Tibial artery (tissue), 4 donors: ENCODE measurements at regions not wholly inside any gene's neighbourhood (a gene's known extent, or its start where the extent isn't known, plus 50 kb on each side); places are given as distances from the start of the nearest gene placed in this dataset.

ENCODE experiments used
- DNase-seq, 2 donors: peaks; one replicate each; pipeline ENCODE4 v3.0.0-alpha.2; 2019
- H3K27ac ChIP-seq, 2 donors: fragments of 200-600 bp; sonication (generic) in 1 of 2; 1 replicate in 1 of 2; 2 replicates in 1 of 2; pipeline ENCODE4 v1.5.1; 2018 to 2019; ENCODE audit warnings: mild to moderate bottlenecking in 1 of 2
- H3K27me3 ChIP-seq, 2 donors: fragments of 200-600 bp; sonication (generic) in 1 of 2; one replicate each; pipeline versions ENCODE4 v1.5.1 to v1.6.0; 2016 to 2019
- H3K36me3 ChIP-seq, 3 donors: fragments of 200-600 bp; sonication (generic) in 2 of 3; one replicate each; pipeline ENCODE4 v1.5.1; 2016 to 2019; ENCODE audit warnings: mild to moderate bottlenecking in 2 of 3
- H3K4me1 ChIP-seq, 4 donors: fragments of 200-600 bp; sonication (generic) in 2 of 4; 1 replicate in 3 of 4; 2 replicates in 1 of 4; pipeline ENCODE4 v1.5.1; 2016 to 2019
- H3K4me3 ChIP-seq, 2 donors: fragments of 200-600 bp; sonication (generic) in 1 of 2; 1 replicate in 1 of 2; 2 replicates in 1 of 2; pipeline ENCODE4 v1.5.1; 2018 to 2019; ENCODE audit warnings: mild to moderate bottlenecking in 2 of 2
- H3K9me3 ChIP-seq, 3 donors: fragments of 200-600 bp; sonication (generic) in 1 of 3; one replicate each; pipeline ENCODE4 v1.5.1; 2016 to 2019
- intact Hi-C: fragments of 100-400 bp; cut with DNase I; formaldehyde crosslinking; loops from one replicate; pipeline ENCODE4 v1.15.0; 2023; ENCODE audit warnings: low total_unique reads
- TF ChIP-seq, protein P1 (sequence below), 2 experiments: fragments of 200-600 bp in 1 of 2; fragments of 450-650 bp in 1 of 2; IDR thresholded peaks; one replicate each; pipeline ENCODE4 v1.5.1; 2017 to 2019; ENCODE audit warnings: antibody characterized with exemption in 2 of 2, mild to moderate bottlenecking in 1 of 2, moderate library complexity in 1 of 2

DNA sequence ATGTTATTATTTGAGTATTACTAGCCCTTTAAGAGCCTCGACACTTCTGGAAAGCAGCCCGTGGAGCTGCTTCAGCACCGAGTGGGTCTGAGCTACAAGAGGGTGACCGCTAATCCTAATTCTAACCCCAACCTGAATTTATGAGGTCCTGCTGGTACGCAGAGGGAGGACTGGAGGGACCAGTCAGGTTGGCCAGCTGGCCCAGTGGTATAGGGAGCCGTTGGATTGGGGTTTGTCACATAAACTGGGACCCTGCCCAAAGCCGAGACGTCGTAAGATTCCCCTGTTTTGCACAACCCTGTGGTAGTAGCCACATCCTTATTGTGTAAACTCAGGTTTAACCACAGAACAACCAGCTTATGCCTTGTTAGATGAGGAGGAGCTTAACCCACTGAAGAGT is 60.8 kb upstream of the F3 start:
- DNase-seq: no peak
- no peaks in the 10 kb centered on the region for H3K36me3 ChIP-seq
- no peaks in the 10 kb centered on the region for H3K9me3 ChIP-seq
- H3K27me3 ChIP-seq: no peaks in the 10 kb centered on the region
- H3K27ac ChIP-seq: no peak overlapping the region
- intact Hi-C loops: no loop called here
- H3K4me1 ChIP-seq: peaks cover 0 to 4% (median 0%) of the 10 kb centered on the region in 4 donors
- H3K4me3 ChIP-seq: no peak overlapping the region
- TF ChIP-seq, protein P1, sequence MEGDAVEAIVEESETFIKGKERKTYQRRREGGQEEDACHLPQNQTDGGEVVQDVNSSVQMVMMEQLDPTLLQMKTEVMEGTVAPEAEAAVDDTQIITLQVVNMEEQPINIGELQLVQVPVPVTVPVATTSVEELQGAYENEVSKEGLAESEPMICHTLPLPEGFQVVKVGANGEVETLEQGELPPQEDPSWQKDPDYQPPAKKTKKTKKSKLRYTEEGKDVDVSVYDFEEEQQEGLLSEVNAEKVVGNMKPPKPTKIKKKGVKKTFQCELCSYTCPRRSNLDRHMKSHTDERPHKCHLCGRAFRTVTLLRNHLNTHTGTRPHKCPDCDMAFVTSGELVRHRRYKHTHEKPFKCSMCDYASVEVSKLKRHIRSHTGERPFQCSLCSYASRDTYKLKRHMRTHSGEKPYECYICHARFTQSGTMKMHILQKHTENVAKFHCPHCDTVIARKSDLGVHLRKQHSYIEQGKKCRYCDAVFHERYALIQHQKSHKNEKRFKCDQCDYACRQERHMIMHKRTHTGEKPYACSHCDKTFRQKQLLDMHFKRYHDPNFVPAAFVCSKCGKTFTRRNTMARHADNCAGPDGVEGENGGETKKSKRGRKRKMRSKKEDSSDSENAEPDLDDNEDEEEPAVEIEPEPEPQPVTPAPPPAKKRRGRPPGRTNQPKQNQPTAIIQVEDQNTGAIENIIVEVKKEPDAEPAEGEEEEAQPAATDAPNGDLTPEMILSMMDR (IDR thresholded peaks at IDR 0.05): no peak

DNA sequence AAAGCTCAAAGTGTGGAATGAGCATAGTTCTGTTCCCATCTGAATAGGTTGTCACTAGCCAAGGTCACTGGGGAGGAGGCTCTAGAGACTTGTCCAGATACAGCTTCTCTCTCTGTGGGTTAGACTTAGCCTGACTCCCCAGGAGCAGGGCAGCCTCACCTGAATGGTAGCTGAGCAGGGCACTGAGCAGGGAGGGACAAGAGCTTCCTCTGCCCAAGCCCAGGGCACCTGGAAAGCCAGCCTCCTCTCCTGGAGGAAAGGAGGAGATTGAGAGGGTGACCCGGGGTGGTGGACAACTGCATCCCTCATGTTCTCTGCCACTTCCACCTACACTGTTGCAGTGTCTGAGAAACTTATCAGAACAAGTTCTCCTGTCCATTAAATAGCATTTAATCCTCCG is 59.0 kb upstream of the F3 start:
- H3K36me3 ChIP-seq: no peaks in the 10 kb centered on the region
- no peak for DNase-seq
- peaks cover 0 to 4% (median 1%) of the 10 kb centered on the region in 4 donors for H3K4me1 ChIP-seq
- no peaks in the 10 kb centered on the region for H3K9me3 ChIP-seq
- H3K27ac ChIP-seq: no peak overlapping the region
- H3K4me3 ChIP-seq: no peak overlapping the region
- intact Hi-C loops: no loop called here
- TF ChIP-seq, protein P1 (IDR thresholded peaks at IDR 0.05): no peak
- H3K27me3 ChIP-seq: no peaks in the 10 kb centered on the region

DNA sequence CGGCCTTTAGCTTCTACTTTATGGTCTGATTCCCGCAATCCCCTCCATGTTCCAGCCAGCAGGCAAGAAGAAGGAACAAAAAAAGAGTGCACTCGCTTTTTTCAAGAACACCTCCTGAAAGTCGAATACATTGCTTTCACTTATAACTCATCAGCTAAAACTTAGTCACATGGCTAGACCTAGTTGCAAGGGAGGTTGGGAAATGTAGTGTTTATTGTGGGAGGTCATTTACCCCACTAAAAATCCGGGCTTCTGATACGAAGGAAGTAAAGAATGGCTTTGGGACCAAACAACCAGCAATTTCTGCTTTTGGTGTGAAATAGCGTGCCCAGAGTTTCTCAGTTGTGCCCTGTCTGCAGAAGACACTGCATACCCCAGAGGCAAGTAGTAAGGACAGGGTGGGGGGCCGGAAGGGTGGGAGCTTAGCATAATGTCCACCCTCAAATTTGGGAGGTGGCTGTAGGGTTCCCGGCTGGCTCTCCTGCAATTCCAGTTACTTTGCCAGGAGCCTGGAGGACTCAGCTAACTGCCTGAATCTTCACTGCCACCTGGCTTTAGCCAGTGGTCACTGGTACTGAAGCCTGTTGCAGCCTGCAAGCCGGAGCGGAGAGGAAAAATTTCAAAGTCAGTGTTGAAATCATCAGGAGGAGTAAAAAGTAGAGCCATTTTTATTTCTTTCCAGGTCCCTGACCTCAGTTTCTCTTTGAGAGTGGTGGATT is 57.7 kb upstream of the F3 start:
- Histone ChIP-seq H3K27me3 (no peaks in the 10 kb centered on the region), H3K4me3 (no peak overlapping the region), H3K27ac (no peak overlapping the region), H3K4me1 (peaks cover 0 to 4% (median 2%) of the 10 kb centered on the region in 4 donors), H3K36me3 (no peaks in the 10 kb centered on the region), H3K9me3 (no peaks in the 10 kb centered on the region)
- intact Hi-C loops: no loop called here
- DNase-seq: peak in 1 of 2 donors; percentile 36
- TF ChIP-seq, protein P1 (IDR thresholded peaks at IDR 0.05): peak; percentile 25 to 33

DNA sequence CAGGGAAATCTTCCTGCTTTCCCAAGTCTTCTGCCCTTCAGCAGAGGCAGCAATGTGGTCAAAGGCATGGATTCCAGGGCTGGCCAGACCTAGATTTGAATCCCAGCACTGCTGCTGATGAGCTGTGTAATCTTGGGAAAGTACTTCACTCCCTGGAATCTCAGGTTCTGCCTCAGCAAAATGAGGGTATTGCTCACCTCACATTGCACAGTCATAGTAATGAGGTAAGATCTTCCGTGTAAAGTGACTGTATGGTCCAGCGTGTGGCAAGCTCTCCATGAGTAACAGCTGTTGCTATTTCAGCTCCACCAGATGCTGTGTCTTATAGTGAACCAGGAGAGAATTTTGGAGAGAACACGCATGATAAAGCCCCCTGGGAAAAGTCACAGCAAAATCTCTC is 56.1 kb upstream of the F3 start:
- Histone ChIP-seq H3K27ac (no peak overlapping the region), H3K4me3 (no peak overlapping the region), H3K4me1 (peaks cover 0 to 4% (median 2%) of the 10 kb centered on the region in 4 donors), H3K36me3 (no peaks in the 10 kb centered on the region), H3K9me3 (no peaks in the 10 kb centered on the region), H3K27me3 (no peaks in the 10 kb centered on the region)
- TF ChIP-seq, protein P1 (IDR thresholded peaks at IDR 0.05): no peak
- no peak for DNase-seq
- intact Hi-C loops: no loop called here

DNA sequence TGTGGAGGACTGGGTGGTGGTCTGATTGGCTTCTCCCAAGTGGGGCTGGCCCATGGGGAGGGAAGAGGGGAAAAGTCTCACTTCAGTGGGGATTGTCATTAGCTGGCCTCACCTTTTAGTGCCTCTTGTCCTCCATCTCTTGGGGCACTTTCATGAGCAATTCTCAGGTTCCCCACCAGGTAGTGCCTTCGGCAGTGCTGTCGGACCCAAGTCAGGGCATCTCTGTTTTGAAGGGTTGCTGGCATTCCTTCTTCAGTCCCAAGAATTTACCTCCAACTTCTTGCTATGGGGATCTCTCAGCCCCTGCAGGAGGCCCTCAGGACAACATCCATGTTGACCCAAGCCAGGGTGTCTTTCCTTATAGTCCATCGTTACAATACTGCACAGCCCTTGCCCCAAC is 54.7 kb upstream of the F3 start:
- intact Hi-C loops: no loop called here

More for the DNA sequence above, 54.7 kb upstream of the F3 start:
- Histone ChIP-seq H3K9me3 (no peaks in the 10 kb centered on the region), H3K27ac (no peak overlapping the region), H3K36me3 (no peaks in the 10 kb centered on the region), H3K4me1 (peaks cover 0 to 6% (median 3%) of the 10 kb centered on the region in 4 donors), H3K4me3 (no peak overlapping the region), H3K27me3 (no peaks in the 10 kb centered on the region)
- TF ChIP-seq, protein P1 (IDR thresholded peaks at IDR 0.05): no peak
- DNase-seq: no peak
